ENCODE measurements at regions not wholly inside any gene's neighbourhood (a gene's known extent, or its start where the extent isn't known, plus 50 kb on each side); places are given as distances from the start of the nearest gene placed in this dataset.

- Histone ChIP-seq H3K4me3 (no peak overlapping the region), H3K27ac (no peak overlapping the region), H3K9me3 (no peaks in the 10 kb centered on the region), H3K4me1 (no peaks in the 10 kb centered on the region), H3K36me3 (no peaks in the 10 kb centered on the region), H3K27me3 (ENCODE audit: low read depth) (no peaks in the 10 kb centered on the region)
- intact Hi-C loops (cut with DNase I), result no loop called here
- no peak for TF ChIP-seq CTCF (IDR thresholded peaks at IDR 0.05)
- no peak for DNase-seq
- ATAC-seq, result no peak
Observed at GRCh38 chr2:196464311-196464710, 175.2 kb upstream of the CCDC150 start.

GRCh38 chr2:196466581-196466980 lies 172.9 kb upstream of the CCDC150 start:
- ATAC-seq (no peak), DNase-seq (no peak)
- Histone ChIP-seq H3K27me3 (ENCODE audit: low read depth) (no peaks in the 10 kb centered on the region), H3K4me3 (no peak overlapping the region), H3K4me1 (no peaks in the 10 kb centered on the region), H3K27ac (no peak overlapping the region), H3K9me3 (no peaks in the 10 kb centered on the region), H3K36me3 (no peaks in the 10 kb centered on the region)
- TF ChIP-seq CTCF (IDR thresholded peaks at IDR 0.05), result no peak
- intact Hi-C loops (cut with DNase I), result no loop called here

- no peak for ATAC-seq
- H3K9me3 ChIP-seq, result no peaks in the 10 kb centered on the region
- no peaks in the 10 kb centered on the region for H3K27me3 ChIP-seq (ENCODE audit: low read depth)
- no peaks in the 10 kb centered on the region for H3K36me3 ChIP-seq
- H3K27ac ChIP-seq, result no peak overlapping the region
- DNase-seq, result no peak
- H3K4me1 ChIP-seq, result no peaks in the 10 kb centered on the region
- intact Hi-C loops (cut with DNase I), result no loop called here
- no peak for TF ChIP-seq CTCF (IDR thresholded peaks at IDR 0.05)
- no peak overlapping the region for H3K4me3 ChIP-seq
Observed at GRCh38 chr2:196468394-196468793, 171.1 kb upstream of the CCDC150 start.

- Histone ChIP-seq H3K9me3 (no peaks in the 10 kb centered on the region), H3K27ac (no peak overlapping the region), H3K4me1 (no peaks in the 10 kb centered on the region), H3K4me3 (no peak overlapping the region), H3K36me3 (no peaks in the 10 kb centered on the region), H3K27me3 (ENCODE audit: low read depth) (no peaks in the 10 kb centered on the region)
- intact Hi-C loops (cut with DNase I), result no loop called here
- no peak for ATAC-seq
- DNase-seq, result no peak
- TF ChIP-seq CTCF (IDR thresholded peaks at IDR 0.05), result no peak
Observed at GRCh38 chr2:196473617-196474016, 165.9 kb upstream of the CCDC150 start.

GRCh38 chr2:196475611-196476010 lies 163.9 kb upstream of the CCDC150 start:
- DNase-seq (no peak), ATAC-seq (no peak)
- no peak overlapping the region for H3K27ac ChIP-seq
- H3K27me3 ChIP-seq (ENCODE audit: low read depth), result no peaks in the 10 kb centered on the region
- no peaks in the 10 kb centered on the region for H3K4me1 ChIP-seq
- no peak overlapping the region for H3K4me3 ChIP-seq
- no peaks in the 10 kb centered on the region for H3K9me3 ChIP-seq
- intact Hi-C loops (cut with DNase I), result no loop called here
- TF ChIP-seq CTCF (IDR thresholded peaks at IDR 0.05), result no peak
- no peaks in the 10 kb centered on the region for H3K36me3 ChIP-seq

GRCh38 chr2:196478588-196478987 lies 160.9 kb upstream of the CCDC150 start:
- no peaks in the 10 kb centered on the region for H3K36me3 ChIP-seq
- H3K4me3 ChIP-seq, result no peak overlapping the region
- no peaks in the 10 kb centered on the region for H3K9me3 ChIP-seq
- H3K27me3 ChIP-seq (ENCODE audit: low read depth), result no peaks in the 10 kb centered on the region
- TF ChIP-seq CTCF (IDR thresholded peaks at IDR 0.05), result no peak
- DNase-seq (no peak), ATAC-seq (no peak)
- H3K4me1 ChIP-seq, result no peaks in the 10 kb centered on the region
- no peak overlapping the region for H3K27ac ChIP-seq
- intact Hi-C loops (cut with DNase I), result no loop called here

Data from lower lobe of right lung (tissue), 2 donors.